ENCODE measurements at regions not wholly inside any gene's neighbourhood (a gene's known extent, or its start where the extent isn't known, plus 50 kb on each side); places are given as distances from the start of the nearest gene placed in this dataset.

GRCh38 chr1:186760446-186760845 lies 68.3 kb upstream of the PLA2G4A start:
- H3K4me2 ChIP-seq (ENCODE audit: insufficient read depth, low read length): no peak overlapping the region
- CTCF ChIA-PET (ENCODE audit: low intra/inter-chr PET ratio): no interaction called here
- no peak overlapping the region for H2AFZ ChIP-seq (ENCODE audit: low read depth, low read length)
- DNase-seq (ENCODE audit: extremely low read depth in 1 of 4, low spot score in 3 of 4) (no peak), ATAC-seq (no peak), FAIRE-seq (no peak)
- TF ChIP-seq KDM5B (IDR thresholded peaks at IDR 0.05; ENCODE audit: insufficient replicate concordance, low read depth, low read length): no peak
- no peak for TF ChIP-seq ZNF3 (CRISPR knock-in tag; IDR thresholded peaks at IDR 0.05)
- TF ChIP-seq GABPA (tag; conservative IDR thresholded peaks at IDR 0.05; ENCODE audit: low read depth): no peak
- TF ChIP-seq ZNF766 (CRISPR knock-in tag; conservative IDR thresholded peaks at IDR 0.05): no peak
- TF ChIP-seq KLF16 (IDR thresholded peaks at IDR 0.05): no peak
- TF ChIP-seq ZNF609 (CRISPR knock-in tag; IDR thresholded peaks at IDR 0.05; ENCODE audit: borderline replicate concordance): no peak
- TF ChIP-seq BDP1 (IDR thresholded peaks at IDR 0.05; ENCODE audit: insufficient read depth, insufficient read length): no peak
- no peak for TF ChIP-seq ZNF316 (IDR thresholded peaks at IDR 0.05)
- no peak for TF ChIP-seq CC2D1A (IDR thresholded peaks at IDR 0.05)
- no peak for TF ChIP-seq ZNF583 (CRISPR knock-in tag; IDR thresholded peaks at IDR 0.05)
- TF ChIP-seq ZNF217 (CRISPR knock-in tag; IDR thresholded peaks at IDR 0.05): no peak
- TF ChIP-seq, protein P1, sequence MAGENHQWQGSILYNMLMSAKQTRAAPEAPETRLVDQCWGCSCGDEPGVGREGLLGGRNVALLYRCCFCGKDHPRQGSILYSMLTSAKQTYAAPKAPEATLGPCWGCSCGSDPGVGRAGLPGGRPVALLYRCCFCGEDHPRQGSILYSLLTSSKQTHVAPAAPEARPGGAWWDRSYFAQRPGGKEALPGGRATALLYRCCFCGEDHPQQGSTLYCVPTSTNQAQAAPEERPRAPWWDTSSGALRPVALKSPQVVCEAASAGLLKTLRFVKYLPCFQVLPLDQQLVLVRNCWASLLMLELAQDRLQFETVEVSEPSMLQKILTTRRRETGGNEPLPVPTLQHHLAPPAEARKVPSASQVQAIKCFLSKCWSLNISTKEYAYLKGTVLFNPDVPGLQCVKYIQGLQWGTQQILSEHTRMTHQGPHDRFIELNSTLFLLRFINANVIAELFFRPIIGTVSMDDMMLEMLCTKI (IDR thresholded peaks at IDR 0.05; ENCODE audit: partially characterized antibody): no peak
- TF ChIP-seq FOXK1 (CRISPR knock-in tag; IDR thresholded peaks at IDR 0.05; ENCODE audit: borderline replicate concordance): no peak
- TF ChIP-seq ZNF184 (CRISPR knock-in tag; IDR thresholded peaks at IDR 0.05): no peak
- H3K4me1 ChIP-seq (replicated peaks in 1 of 2; ENCODE audit: control insufficient read depth in 2 of 2, insufficient read depth in 2 of 2, low read length in 2 of 2): no peaks in the 10 kb centered on the region
- intact Hi-C loops (cut with micrococcal nuclease): no loop called here
- no peak overlapping the region for H3K9ac ChIP-seq (ENCODE audit: insufficient read depth in 1 of 2, low read depth in 2 of 2, low read length in 2 of 2)
- in situ Hi-C loops (cut with MboI): no loop called here
- no peaks in the 10 kb centered on the region for H3K9me3 ChIP-seq (replicated peaks; ENCODE audit: control insufficient read depth, insufficient read depth, low read depth, low read length)
- no peaks in the 10 kb centered on the region for H3K9me1 ChIP-seq (ENCODE audit: control insufficient read depth, insufficient read depth, low read length)
- POLR2A ChIA-PET: no interaction called here
- WGBS (ENCODE audit: insufficient coverage, low coverage, missing lambda C conversion rate): 0% methylated on average over 1 of the region's 1 CpG
- no TSS peak for BruUV-seq (replicated peaks)
- H3K4me3 ChIP-seq: no peak overlapping the region
- no peaks in the 10 kb centered on the region for H3K36me3 ChIP-seq (ENCODE audit: control insufficient read depth, insufficient read depth, low read length)
- H3K27me3 ChIP-seq (ENCODE audit: control insufficient read depth in 2 of 2, insufficient read depth in 2 of 2, low read length in 2 of 2): no peaks in the 10 kb centered on the region
- H3K27ac ChIP-seq (ENCODE audit: extremely low read depth, low read depth, low read length): no peak overlapping the region
- H4K20me1 ChIP-seq (replicated peaks; ENCODE audit: control insufficient read depth, insufficient read depth, low read length): no peaks in the 10 kb centered on the region
- no peaks in the 10 kb centered on the region for H3K79me2 ChIP-seq (ENCODE audit: control insufficient read depth, insufficient read depth, low read length)

Data from K562 (cell line).